ENCODE measurements at regions not wholly inside any gene's neighbourhood (a gene's known extent, or its start where the extent isn't known, plus 50 kb on each side); places are given as distances from the start of the nearest gene placed in this dataset.

- no peak overlapping the region for H2BK15ac ChIP-seq (ENCODE audit: low read depth, low read length)
- WGBS, 2 experiments (ENCODE audit: extremely low coverage in 2 of 2, insufficient read length in 1 of 2), result no CpG with 5 or more reads among the region's 2 CpGs
- H3K36me3 ChIP-seq (ENCODE audit: control insufficient read depth, insufficient read depth, low read length), result no peaks in the 10 kb centered on the region
- intact Hi-C loops (cut with micrococcal nuclease), result loop anchor here (10.0 kb wide), 1 partner anchor 428 kb away; no protein-coding TSS in a partner anchor
- dilution Hi-C loops (cut with HindIII; ENCODE audit: low sequenced_read_pairs, unreplicated experiment), result no loop called here
- no TSS peak for BruUV-seq (replicated peaks)
- no peak overlapping the region for H2AK9ac ChIP-seq (replicated peaks; ENCODE audit: low read depth, low read length, poor library complexity)
- H2BK20ac ChIP-seq (ENCODE audit: low read depth, low read length), result no peak overlapping the region
- H2AFZ ChIP-seq (replicated peaks; ENCODE audit: low read length, poor library complexity), result no peak overlapping the region
- no peak overlapping the region for H3K4me3 ChIP-seq (ENCODE audit: insufficient read depth, low read depth, low read length)
- no peak overlapping the region for H2BK5ac ChIP-seq (ENCODE audit: low read depth, low read length, poor library complexity, severe bottlenecking)
- no peak overlapping the region for H4K91ac ChIP-seq (ENCODE audit: insufficient read depth, low read depth, low read length)
- no peak overlapping the region for H3K27ac ChIP-seq (ENCODE audit: insufficient read depth, low read length)
- no peak overlapping the region for H2BK120ac ChIP-seq (ENCODE audit: low read depth, low read length)
- no peaks in the 10 kb centered on the region; the same call in 1 of the 2 replicates for H3K9me1 ChIP-seq (ENCODE audit: insufficient read depth, low read length)
- ATAC-seq (ENCODE audit: low read depth) (no peak), DNase-seq (peak; percentile 1)
- H3K4me2 ChIP-seq (ENCODE audit: low read depth, low read length), result no peak overlapping the region
- in situ Hi-C loops (cut with MboI; ENCODE audit: low sequenced_read_pairs), result no loop called here
- no peak overlapping the region for H3K56ac ChIP-seq (ENCODE audit: extremely low read depth, insufficient read depth, low read length)
- no peak overlapping the region for H3K23ac ChIP-seq (ENCODE audit: low read depth, low read length)
- ChIA-PET POLR2A (ENCODE audit: unreplicated experiment) (interaction anchor here (0.6 kb wide), 1 partner anchor 105 kb away, joined by 3 read pairs; no protein-coding TSS in a partner anchor), CTCF (interaction anchor here (1.2 kb wide), 1 partner anchor 15 kb away, joined by 3 read pairs; no protein-coding TSS in a partner anchor)
- no peak overlapping the region for H3K18ac ChIP-seq (ENCODE audit: low read depth, low read length)
- peaks cover 1% of the 10 kb centered on the region; the same call in 1 of the 2 replicates for H3K4me1 ChIP-seq (ENCODE audit: control insufficient read depth, insufficient read depth, low read length)
- no peak overlapping the region for H3K4ac ChIP-seq (ENCODE audit: low read depth, low read length)
- H3K14ac ChIP-seq (replicated peaks; ENCODE audit: low read depth, low read length), result no peak overlapping the region
- H4K5ac ChIP-seq (ENCODE audit: low read depth, low read length), result no peak overlapping the region
- no peak overlapping the region for H3K9ac ChIP-seq (ENCODE audit: low read depth, low read length)
- H4K8ac ChIP-seq (ENCODE audit: low read depth in 2 of 2, low read length in 2 of 2), result no peak overlapping the region
- H3K9me3 ChIP-seq (ENCODE audit: control insufficient read depth, insufficient read depth, low read length), result peaks cover 13% of the 10 kb centered on the region
- H3K27me3 ChIP-seq (ENCODE audit: control insufficient read depth, insufficient read depth, low read length), result peaks cover 2% of the 10 kb centered on the region; the same call in 1 of the 2 replicates
- H3K79me1 ChIP-seq (ENCODE audit: low read depth in 1 of 2, low read length in 2 of 2), result no peaks in the 10 kb centered on the region
- TF ChIP-seq NFE2L2 (IDR thresholded peaks at IDR 0.05; ENCODE audit: low read depth, low read length) (no peak), RCOR1 (IDR thresholded peaks at IDR 0.05; ENCODE audit: insufficient replicate concordance, low read length) (no peak), CTCF (conservative IDR thresholded peaks at IDR 0.05; ENCODE audit: low read depth, low read length) (no peak), SMC3 (IDR thresholded peaks at IDR 0.05; ENCODE audit: low read depth, low read length) (no peak), MAZ (IDR thresholded peaks at IDR 0.05; ENCODE audit: borderline replicate concordance, low read depth, low read length) (no peak), RAD21 (IDR thresholded peaks at IDR 0.05; ENCODE audit: low read length) (no peak), CHD1 (IDR thresholded peaks at IDR 0.05; ENCODE audit: low read depth, low read length) (no peak), ELK1 (IDR thresholded peaks at IDR 0.05; ENCODE audit: borderline replicate concordance, low read depth, low read length) (no peak), FOS (IDR thresholded peaks at IDR 0.05; ENCODE audit: low read depth, low read length) (no peak), USF2 (IDR thresholded peaks at IDR 0.05; ENCODE audit: low read depth, low read length) (no peak), RFX5 (IDR thresholded peaks at IDR 0.05; ENCODE audit: low read depth, low read length) (no peak), POLR2A (IDR thresholded peaks at IDR 0.05; ENCODE audit: low read depth, low read length) (no peak), MAFK (IDR thresholded peaks at IDR 0.05; ENCODE audit: low read depth, low read length) (no peak), CEBPB (IDR thresholded peaks at IDR 0.05; ENCODE audit: low read depth, low read length) (no peak), BHLHE40 (IDR thresholded peaks at IDR 0.05; ENCODE audit: low read depth, low read length) (no peak)
- no peaks in the 10 kb centered on the region for H4K20me1 ChIP-seq (ENCODE audit: insufficient read depth, low read length)
- no peak overlapping the region for H2AK5ac ChIP-seq (ENCODE audit: low read depth, low read length)
Measured at GRCh38 chr2:188076149-188077056, 215.3 kb upstream of the GULP1 start.
